Epithelial cell of esophagus (primary cell): ENCODE measurements at regions not wholly inside any gene's neighbourhood (a gene's known extent, or its start where the extent isn't known, plus 50 kb on each side); places are given as distances from the start of the nearest gene placed in this dataset.

Experiments
- DNase-seq: peaks from one replicate; pipeline ENCODE4 v3.0.0; 2010; ENCODE audit warnings: low read depth
- H3K4me3 ChIP-seq: 2 replicates; pipeline ENCODE4 v1.5.1; 2011; ENCODE audit warnings: mild to moderate bottlenecking, low read length, control low read depth
- TF ChIP-seq, protein P1 (sequence below): IDR thresholded peaks from 2 replicates; pipeline ENCODE4 v1.5.1; 2011; ENCODE audit warnings: low read depth, mild to moderate bottlenecking, low read length, control low read depth, inconsistent platforms; ENCODE audit not compliant: insufficient read depth; ENCODE audit errors: missing control alignments

GRCh38 chr5:66408576-66408975 is 187.6 kb upstream of the MAST4 start:
- H3K4me3 ChIP-seq = no peak overlapping the region
- DNase-seq = no peak
- TF ChIP-seq, protein P1, sequence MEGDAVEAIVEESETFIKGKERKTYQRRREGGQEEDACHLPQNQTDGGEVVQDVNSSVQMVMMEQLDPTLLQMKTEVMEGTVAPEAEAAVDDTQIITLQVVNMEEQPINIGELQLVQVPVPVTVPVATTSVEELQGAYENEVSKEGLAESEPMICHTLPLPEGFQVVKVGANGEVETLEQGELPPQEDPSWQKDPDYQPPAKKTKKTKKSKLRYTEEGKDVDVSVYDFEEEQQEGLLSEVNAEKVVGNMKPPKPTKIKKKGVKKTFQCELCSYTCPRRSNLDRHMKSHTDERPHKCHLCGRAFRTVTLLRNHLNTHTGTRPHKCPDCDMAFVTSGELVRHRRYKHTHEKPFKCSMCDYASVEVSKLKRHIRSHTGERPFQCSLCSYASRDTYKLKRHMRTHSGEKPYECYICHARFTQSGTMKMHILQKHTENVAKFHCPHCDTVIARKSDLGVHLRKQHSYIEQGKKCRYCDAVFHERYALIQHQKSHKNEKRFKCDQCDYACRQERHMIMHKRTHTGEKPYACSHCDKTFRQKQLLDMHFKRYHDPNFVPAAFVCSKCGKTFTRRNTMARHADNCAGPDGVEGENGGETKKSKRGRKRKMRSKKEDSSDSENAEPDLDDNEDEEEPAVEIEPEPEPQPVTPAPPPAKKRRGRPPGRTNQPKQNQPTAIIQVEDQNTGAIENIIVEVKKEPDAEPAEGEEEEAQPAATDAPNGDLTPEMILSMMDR = no peak

DNA sequence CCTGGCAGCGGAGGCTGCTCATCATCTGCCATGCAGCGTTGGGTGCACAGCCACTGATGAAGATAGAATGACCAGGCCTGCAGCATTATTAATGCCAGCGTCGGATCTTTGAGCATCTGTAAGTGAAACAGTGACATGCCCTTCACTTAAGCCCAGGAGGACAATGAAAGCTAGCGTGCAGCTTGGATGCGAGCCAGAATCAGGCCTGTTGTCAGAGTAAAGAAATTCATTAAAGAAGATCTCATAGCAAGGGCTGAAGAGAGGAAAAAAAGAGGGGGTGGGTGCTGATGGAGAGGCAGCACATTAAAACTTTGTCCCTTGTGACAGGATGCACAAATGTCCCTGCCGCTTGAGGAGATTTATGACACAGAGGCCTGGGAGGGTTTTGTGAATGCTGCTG is 186.1 kb upstream of the MAST4 start:
- TF ChIP-seq, protein P1 = no peak
- no peak for DNase-seq

DNA sequence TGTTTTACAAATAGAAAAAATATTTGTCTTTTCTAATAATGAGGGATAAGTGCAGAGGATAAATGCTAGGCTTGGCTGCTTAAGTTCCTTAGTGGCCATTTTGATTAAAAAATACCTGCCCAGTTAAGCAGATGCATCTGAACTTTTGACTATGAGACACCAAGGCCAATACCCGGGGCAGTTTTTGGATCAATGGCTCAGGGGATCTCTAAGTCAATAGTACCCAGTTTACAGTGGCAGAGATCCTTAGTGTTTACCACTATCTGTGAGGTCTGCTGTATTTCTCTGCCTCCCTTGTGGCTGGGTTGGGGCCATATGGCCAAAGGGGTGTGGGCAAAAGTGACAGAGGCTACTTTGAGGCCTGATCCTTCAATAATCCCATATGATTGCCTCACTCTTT is 184.5 kb upstream of the MAST4 start:
- TF ChIP-seq, protein P1 = no peak
- no peak overlapping the region for H3K4me3 ChIP-seq
- DNase-seq = no peak

More for the DNA sequence above, 186.1 kb upstream of the MAST4 start:
- H3K4me3 ChIP-seq = no peak overlapping the region

GRCh38 chr5:66413931-66414330 is 182.3 kb upstream of the MAST4 start:
- TF ChIP-seq, protein P1 = no peak
- no peak for DNase-seq
- H3K4me3 ChIP-seq = no peak overlapping the region

DNA sequence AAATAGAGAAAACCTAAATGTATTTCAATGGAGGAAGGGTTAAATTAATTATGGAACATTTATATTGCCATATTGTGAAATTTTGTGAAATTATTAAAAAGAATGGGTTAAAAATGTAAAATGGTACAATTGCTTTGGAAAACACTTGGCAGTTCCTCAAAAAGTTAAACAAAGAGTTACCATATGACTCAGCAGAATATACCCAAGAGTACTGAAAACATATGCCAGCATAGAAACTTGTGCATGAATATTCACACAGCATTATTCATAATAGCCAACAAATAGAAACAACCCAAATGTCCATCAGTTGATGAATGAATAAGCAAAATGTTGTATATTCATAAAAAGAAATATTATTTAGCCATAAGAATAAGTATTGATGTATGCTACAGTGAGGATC is 181.0 kb upstream of the MAST4 start:
- TF ChIP-seq, protein P1 = no peak
- no peak overlapping the region for H3K4me3 ChIP-seq
- DNase-seq = peak; percentile 13

- no peak overlapping the region for H3K4me3 ChIP-seq
- TF ChIP-seq, protein P1 = no peak
- DNase-seq = no peak
These were observed 179.5 kb upstream of the MAST4 start for GRCh38 chr5:66416698-66417097.

DNA sequence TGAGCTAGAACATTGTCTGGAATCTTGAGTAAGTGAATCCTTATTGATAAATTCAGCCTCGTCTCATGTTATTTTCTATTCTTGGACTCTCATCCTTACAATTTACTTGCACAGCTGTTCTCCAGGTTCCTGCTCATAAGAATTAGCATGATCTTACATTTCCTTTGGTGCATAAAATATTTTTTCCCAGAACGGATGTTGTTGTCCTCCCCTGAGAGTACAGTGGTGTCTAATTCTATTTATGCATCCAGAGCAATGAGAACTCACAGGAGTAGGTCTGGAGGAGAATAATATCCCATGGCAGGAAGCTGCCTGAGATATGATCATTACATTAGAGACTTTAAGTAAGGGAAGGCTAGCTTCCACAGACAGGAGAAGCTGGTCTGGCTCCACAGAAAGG is 178.4 kb upstream of the MAST4 start:
- H3K4me3 ChIP-seq = no peak overlapping the region
- DNase-seq = no peak
- TF ChIP-seq, protein P1 = no peak
